Suprapubic skin (tissue), 4 donors: ENCODE measurements at regions not wholly inside any gene's neighbourhood (a gene's known extent, or its start where the extent isn't known, plus 50 kb on each side); places are given as distances from the start of the nearest gene placed in this dataset.

Source experiments
- DNase-seq, 2 donors: peaks; one replicate each; pipeline ENCODE4 v3.0.0-alpha.2; 2019; ENCODE audit warnings: low spot score in 2 of 2
- H3K27ac ChIP-seq: fragments of 200-600 bp; sonication (generic); one replicate; pipeline ENCODE4 v1.5.1; 2019
- H3K27me3 ChIP-seq: fragments of 200-600 bp; sonication (generic); one replicate; pipeline ENCODE4 v1.5.1; 2019
- H3K36me3 ChIP-seq: fragments of 200-600 bp; sonication (generic); one replicate; pipeline ENCODE4 v1.5.1; 2019
- H3K4me1 ChIP-seq: fragments of 200-600 bp; sonication (generic); one replicate; pipeline ENCODE4 v1.5.1; 2019
- H3K4me3 ChIP-seq: fragments of 200-600 bp; sonication (generic); one replicate; pipeline ENCODE4 v1.5.1; 2019; ENCODE audit warnings: mild to moderate bottlenecking
- H3K9me3 ChIP-seq: fragments of 200-600 bp; sonication (generic); one replicate; pipeline ENCODE4 v1.5.1; 2019
- CTCF ChIP-seq, 2 donors: fragments of 200-600 bp in 1 of 2; fragments of 450-650 bp in 1 of 2; sonication (generic) in 1 of 2; IDR thresholded peaks; one replicate each; pipeline ENCODE4 v1.5.1; 2016 to 2019; ENCODE audit warnings: antibody characterized with exemption in 2 of 2, mild to moderate bottlenecking in 1 of 2, moderate library complexity in 1 of 2
- EP300 ChIP-seq: sonication (generic); formaldehyde crosslinking; IDR thresholded peaks from one replicate; pipeline ENCODE4 v1.6.1; 2017; ENCODE audit warnings: antibody characterized with exemption
- POLR2A ChIP-seq, 2 donors: fragments of 450-650 bp; IDR thresholded peaks; one replicate each; pipeline ENCODE4 v1.6.1; 2017; ENCODE audit warnings: antibody characterized with exemption in 2 of 2, mild to moderate bottlenecking in 2 of 2, moderate library complexity in 2 of 2
- POLR2AphosphoS5 ChIP-seq, 3 donors: sonication (generic); formaldehyde crosslinking; IDR thresholded peaks; one replicate each; pipeline ENCODE4 v1.6.1; 2017; ENCODE audit warnings: antibody characterized with exemption in 3 of 3
- WGBS: methylation state at CpG from one replicate; pipeline ENCODE4 v1.1.5; 2018; 5-methylcytosine and 5-hydroxymethylcytosine counted together

GRCh38 chr18:73316513-73316912, 448.7 kb upstream of the NETO1 start:
- no peak overlapping the region for H3K27ac ChIP-seq
- 44% methylated on average over 1 of the region's 1 CpG for WGBS
- H3K4me1 ChIP-seq, result no peaks in the 10 kb centered on the region
- TF ChIP-seq CTCF (IDR thresholded peaks at IDR 0.05) (no peak), POLR2AphosphoS5 (IDR thresholded peaks at IDR 0.05) (no peak), EP300 (no peak), POLR2A (IDR thresholded peaks at IDR 0.05) (no peak)
- H3K9me3 ChIP-seq, result no peaks in the 10 kb centered on the region
- H3K27me3 ChIP-seq, result no peaks in the 10 kb centered on the region
- no peak overlapping the region for H3K4me3 ChIP-seq
- no peaks in the 10 kb centered on the region for H3K36me3 ChIP-seq
- no peak for DNase-seq

GRCh38 chr18:73315381-73315780, 447.6 kb upstream of the NETO1 start:
- no peaks in the 10 kb centered on the region for H3K9me3 ChIP-seq
- no peak overlapping the region for H3K27ac ChIP-seq
- DNase-seq, result no peak
- no peak for TF ChIP-seq CTCF (IDR thresholded peaks at IDR 0.05)
- no peak for TF ChIP-seq POLR2AphosphoS5 (IDR thresholded peaks at IDR 0.05)
- TF ChIP-seq EP300, result no peak
- TF ChIP-seq POLR2A (IDR thresholded peaks at IDR 0.05), result no peak
- H3K4me3 ChIP-seq, result no peak overlapping the region
- no peaks in the 10 kb centered on the region for H3K4me1 ChIP-seq
- H3K27me3 ChIP-seq, result no peaks in the 10 kb centered on the region
- H3K36me3 ChIP-seq, result no peaks in the 10 kb centered on the region

- no peak for TF ChIP-seq POLR2A (IDR thresholded peaks at IDR 0.05)
- TF ChIP-seq POLR2AphosphoS5 (IDR thresholded peaks at IDR 0.05), result no peak
- TF ChIP-seq EP300, result no peak
- TF ChIP-seq CTCF (IDR thresholded peaks at IDR 0.05), result no peak
- Histone ChIP-seq H3K36me3 (no peaks in the 10 kb centered on the region), H3K4me3 (no peak overlapping the region), H3K27me3 (no peaks in the 10 kb centered on the region), H3K27ac (no peak overlapping the region), H3K4me1 (no peaks in the 10 kb centered on the region), H3K9me3 (no peaks in the 10 kb centered on the region)
- no peak for DNase-seq
Observed at GRCh38 chr18:73313476-73313875, 445.7 kb upstream of the NETO1 start.

DNA sequence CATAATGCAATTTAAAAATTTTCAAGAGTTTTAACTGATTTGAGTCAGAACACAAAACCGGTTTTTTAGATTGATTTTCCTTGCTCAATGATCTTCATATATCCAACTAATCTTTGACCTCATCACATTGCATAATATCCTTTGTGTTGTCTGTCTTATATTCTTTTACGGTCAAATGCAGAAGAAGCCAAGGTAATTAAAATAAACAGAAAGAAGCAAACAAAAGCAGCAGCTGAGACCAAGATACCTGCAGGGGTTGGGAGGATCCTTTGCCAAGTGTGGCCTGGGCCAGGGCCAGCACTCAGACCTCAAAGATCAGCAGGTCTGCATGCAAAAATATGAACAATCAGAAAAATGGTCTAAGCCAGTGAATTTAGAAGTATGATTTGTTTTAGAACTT, 428.9 kb upstream of the NETO1 start:
- H3K36me3 ChIP-seq, result no peaks in the 10 kb centered on the region
- no peak for DNase-seq
- H3K9me3 ChIP-seq, result no peaks in the 10 kb centered on the region
- H3K4me1 ChIP-seq, result no peaks in the 10 kb centered on the region
- no peak overlapping the region for H3K27ac ChIP-seq
- 55% methylated on average over 2 of the region's 2 CpGs for WGBS
- H3K27me3 ChIP-seq, result no peaks in the 10 kb centered on the region
- no peak overlapping the region for H3K4me3 ChIP-seq
- TF ChIP-seq CTCF (IDR thresholded peaks at IDR 0.05), result no peak
- no peak for TF ChIP-seq POLR2A (IDR thresholded peaks at IDR 0.05)
- TF ChIP-seq POLR2AphosphoS5 (IDR thresholded peaks at IDR 0.05), result no peak
- no peak for TF ChIP-seq EP300

DNA sequence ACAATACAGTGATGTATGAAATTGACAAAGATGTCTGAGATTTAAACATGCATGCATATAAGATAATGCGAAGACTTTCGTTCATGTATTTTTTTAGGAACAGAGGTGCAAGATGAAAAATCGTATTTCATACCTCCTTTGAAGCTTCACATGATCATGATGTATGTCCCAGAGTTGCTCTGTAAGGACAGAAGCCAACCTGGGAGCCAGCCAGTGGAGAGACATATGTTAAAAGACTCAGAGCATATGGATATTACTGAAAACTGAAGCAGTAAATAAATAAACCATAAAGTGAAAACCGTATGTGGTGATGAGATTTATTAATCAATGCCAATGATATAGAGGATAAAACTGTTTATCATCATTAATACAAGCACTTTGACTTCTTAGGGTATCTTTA, 424.4 kb upstream of the NETO1 start:
- no peaks in the 10 kb centered on the region for H3K9me3 ChIP-seq
- H3K4me1 ChIP-seq, result no peaks in the 10 kb centered on the region
- H3K27me3 ChIP-seq, result no peaks in the 10 kb centered on the region
- no peaks in the 10 kb centered on the region for H3K36me3 ChIP-seq
- H3K4me3 ChIP-seq, result no peak overlapping the region
- WGBS, result 58% methylated on average over 4 of the region's 4 CpGs
- no peak overlapping the region for H3K27ac ChIP-seq
- no peak for DNase-seq
- TF ChIP-seq POLR2A (IDR thresholded peaks at IDR 0.05) (no peak), POLR2AphosphoS5 (IDR thresholded peaks at IDR 0.05) (no peak), EP300 (no peak), CTCF (IDR thresholded peaks at IDR 0.05) (no peak)
